OCI-LY7 (cell line): ENCODE measurements at regions not wholly inside any gene's neighbourhood (a gene's known extent, or its start where the extent isn't known, plus 50 kb on each side); places are given as distances from the start of the nearest gene placed in this dataset.

Experiments used
- BruUV-seq: library from RNA; stranded (reverse); fragments of 400-500 nt; replicated peaks from 2 replicates; lab custom pipeline; 2021; lab: Mats Ljungman, UMichigan
- CTCF ChIA-PET: fragments of 300-600 bp; sonication (Branson Sonifier 250); formaldehyde crosslinking; loops from one replicate; lab custom pipeline; 2022; ENCODE audit warnings: antibody characterized with exemption; ENCODE audit not compliant: unreplicated experiment; lab: Charles Lee
- POLR2A ChIA-PET: fragments of 300-600 bp; sonication (Branson Sonifier 250); formaldehyde crosslinking; loops from one replicate; lab custom pipeline; 2022; ENCODE audit warnings: antibody characterized with exemption; lab: Charles Lee
- DNase-seq: peaks from one replicate; pipeline ENCODE4 v3.0.0-alpha.2; 2015; ENCODE audit warnings: low spot score
- H2AFZ ChIP-seq: fragments of 200-600 bp; sonication (generic), shearing (Covaris generic); 2 replicates; pipeline ENCODE4 v1.6.1; 2014; ENCODE audit warnings: mild to moderate bottlenecking, antibody characterized with exemption, low read length, moderate library complexity
- H3K27ac ChIP-seq: fragments of 200-600 bp; sonication (generic); 2 replicates; pipeline ENCODE4 v1.5.1; 2014; ENCODE audit warnings: mixed run types, low read depth, mild to moderate bottlenecking, moderate library complexity, low read length, inconsistent platforms; ENCODE audit not compliant: poor library complexity, severe bottlenecking
- H3K36me3 ChIP-seq: fragments of 200-600 bp; sonication (generic); 2 replicates; pipeline ENCODE4 v1.6.1; 2014; ENCODE audit warnings: mild to moderate bottlenecking, antibody characterized with exemption, low read length, moderate library complexity, mixed read lengths; ENCODE audit not compliant: insufficient read depth
- H3K4me1 ChIP-seq: fragments of 200-600 bp; sonication (generic); 2 replicates; pipeline ENCODE4 v1.5.1; 2014; ENCODE audit warnings: mild to moderate bottlenecking, low read length; ENCODE audit not compliant: insufficient read depth, poor library complexity, severe bottlenecking
- H3K4me2 ChIP-seq: fragments of 200-600 bp; sonication (generic); 2 replicates; pipeline ENCODE4 v1.6.1; 2014; ENCODE audit warnings: mild to moderate bottlenecking, low read length
- H3K4me3 ChIP-seq: fragments of 200-600 bp; sonication (generic); 2 replicates; pipeline ENCODE4 v1.5.1; 2014; ENCODE audit warnings: mild to moderate bottlenecking, low read depth, low read length; ENCODE audit not compliant: poor library complexity, severe bottlenecking
- H3K79me2 ChIP-seq: fragments of 200-600 bp; sonication (generic); 2 replicates; pipeline ENCODE4 v1.6.1; 2016; ENCODE audit warnings: low read depth, mild to moderate bottlenecking, low read length, moderate library complexity, mixed read lengths; ENCODE audit not compliant: insufficient read depth
- H3K9me2 ChIP-seq: fragments of 200-600 bp; sonication (generic); 2 replicates; pipeline ENCODE4 v1.6.1; 2016; ENCODE audit warnings: mild to moderate bottlenecking, low read length, mixed read lengths; ENCODE audit not compliant: insufficient read depth
- H3K9me3 ChIP-seq: fragments of 200-600 bp; sonication (generic); 2 replicates; pipeline ENCODE4 v1.6.1; 2014; ENCODE audit warnings: mild to moderate bottlenecking, mixed run types, low read length, mixed read lengths
- H4K20me1 ChIP-seq: fragments of 200-600 bp; sonication (generic); 2 replicates; pipeline ENCODE4 v1.6.1; 2014; ENCODE audit warnings: mild to moderate bottlenecking, antibody characterized with exemption, low read length, moderate library complexity, mixed read lengths; ENCODE audit not compliant: insufficient read depth
- CTCF ChIP-seq: fragments of 200-600 bp; sonication (generic); conservative IDR thresholded peaks from 2 replicates; pipeline ENCODE4 v1.5.1; 2014; ENCODE audit warnings: mild to moderate bottlenecking, antibody characterized with exemption, low read length, moderate library complexity, mixed read lengths
- EZH2phosphoT487 ChIP-seq: fragments of 200-600 bp; sonication (generic); IDR thresholded peaks from 2 replicates; pipeline ENCODE4 v1.6.1; 2018; ENCODE audit warnings: low read depth, borderline replicate concordance, mild to moderate bottlenecking, mixed run types, antibody characterized with exemption, low read length, moderate library complexity, mixed read lengths
- intact Hi-C: fragments of 100-400 bp; cut with micrococcal nuclease; formaldehyde crosslinking; loops from one replicate; pipeline ENCODE4 v1.10.0; 2022; ENCODE audit not compliant: unreplicated experiment

GRCh38 chr3:157594413-157594812 lies 91.2 kb upstream of the VEPH1 start:
- CTCF ChIA-PET, result no interaction called here
- Histone ChIP-seq H3K4me1 (no peaks in the 10 kb centered on the region), H3K4me2 (no peak overlapping the region), H4K20me1 (no peaks in the 10 kb centered on the region), H3K4me3 (no peak overlapping the region), H3K9me3 (no peaks in the 10 kb centered on the region), H3K36me3 (no peaks in the 10 kb centered on the region), H3K9me2 (no peaks in the 10 kb centered on the region), H3K27ac (no peak overlapping the region), H2AFZ (no peak overlapping the region), H3K79me2 (no peaks in the 10 kb centered on the region)
- TF ChIP-seq CTCF, result no peak
- TF ChIP-seq EZH2phosphoT487, result no peak
- BruUV-seq, result no TSS peak
- no peak for DNase-seq
- POLR2A ChIA-PET, result no interaction called here
- intact Hi-C loops, result no loop called here

DNA sequence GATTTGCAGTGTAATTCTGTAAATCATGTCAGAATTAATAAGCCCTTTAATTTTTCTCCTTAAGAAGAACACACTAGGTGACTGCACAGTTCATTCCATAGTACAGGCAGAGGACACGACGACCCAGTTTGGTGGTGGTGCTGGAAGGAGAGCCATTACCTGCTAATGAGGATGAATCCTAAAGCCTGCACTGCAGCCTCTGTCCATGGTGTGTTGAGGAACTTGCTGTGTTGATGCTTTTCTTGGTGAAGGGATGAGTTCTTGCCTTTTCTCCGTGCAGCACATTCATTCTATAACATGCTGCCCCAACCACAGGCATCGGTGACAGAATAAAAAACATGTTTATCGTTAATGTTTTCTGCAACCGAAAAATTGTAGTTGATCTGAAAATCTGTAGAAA lies 89.6 kb upstream of the VEPH1 start:
- intact Hi-C loops, result no loop called here
- H3K4me3 ChIP-seq, result no peak overlapping the region
- DNase-seq, result no peak
- TF ChIP-seq EZH2phosphoT487 (no peak), CTCF (no peak)
- H3K36me3 ChIP-seq, result no peaks in the 10 kb centered on the region
- H3K79me2 ChIP-seq, result no peaks in the 10 kb centered on the region
- POLR2A ChIA-PET, result no interaction called here
- H2AFZ ChIP-seq, result no peak overlapping the region
- no peaks in the 10 kb centered on the region for H3K9me3 ChIP-seq
- H3K4me1 ChIP-seq, result no peaks in the 10 kb centered on the region
- BruUV-seq, result no TSS peak
- H3K4me2 ChIP-seq, result no peak overlapping the region
- H3K9me2 ChIP-seq, result no peaks in the 10 kb centered on the region
- CTCF ChIA-PET, result no interaction called here
- H3K27ac ChIP-seq, result no peak overlapping the region
- H4K20me1 ChIP-seq, result no peaks in the 10 kb centered on the region

- CTCF ChIA-PET, result no interaction called here
- no peak overlapping the region for H3K4me3 ChIP-seq
- DNase-seq, result no peak
- no peaks in the 10 kb centered on the region for H3K36me3 ChIP-seq
- POLR2A ChIA-PET, result no interaction called here
- TF ChIP-seq CTCF (no peak), EZH2phosphoT487 (no peak)
- H4K20me1 ChIP-seq, result no peaks in the 10 kb centered on the region
- H3K4me2 ChIP-seq, result no peak overlapping the region
- no peaks in the 10 kb centered on the region for H3K79me2 ChIP-seq
- intact Hi-C loops, result no loop called here
- no peaks in the 10 kb centered on the region for H3K4me1 ChIP-seq
- no peak overlapping the region for H2AFZ ChIP-seq
- BruUV-seq, result no TSS peak
- H3K9me2 ChIP-seq, result no peaks in the 10 kb centered on the region
- no peaks in the 10 kb centered on the region for H3K9me3 ChIP-seq
- H3K27ac ChIP-seq, result no peak overlapping the region
These were observed 87.1 kb upstream of the VEPH1 start for GRCh38 chr3:157590273-157590672.
